Neural cell (in vitro differentiated cells): ENCODE measurements at regions not wholly inside any gene's neighbourhood (a gene's known extent, or its start where the extent isn't known, plus 50 kb on each side); places are given as distances from the start of the nearest gene placed in this dataset.

Experiments used
- H2AFZ ChIP-seq: fragments of 200-600, 300-800 bp; sonication (generic), shearing (Covaris generic); 2 replicates; pipeline ENCODE4 v1.6.0; 2014; ENCODE audit warnings: low read depth, mild to moderate bottlenecking, antibody characterized with exemption, low read length, moderate library complexity
- H3F3A ChIP-seq: fragments of 200-600 bp; shearing (Covaris generic); 2 replicates; pipeline ENCODE4 v1.6.1; 2016; ENCODE audit warnings: mild to moderate bottlenecking, moderate library complexity, mixed read lengths, antibody characterized with exemption, low read length; ENCODE audit not compliant: insufficient read depth, poor library complexity, severe bottlenecking
- H3K27ac ChIP-seq: fragments of 200-600, 300-800 bp; sonication (generic), shearing (Covaris generic); 2 replicates; pipeline ENCODE4 v1.5.1; 2014; ENCODE audit warnings: mild to moderate bottlenecking, low read length, moderate library complexity
- H3K27me3 ChIP-seq: fragments of 300-800, 200-600 bp; sonication (generic), shearing (Covaris generic); 2 replicates; pipeline ENCODE4 v1.6.0; 2014; ENCODE audit warnings: mild to moderate bottlenecking, low read depth, low read length, moderate library complexity; ENCODE audit not compliant: insufficient read depth
- H3K36me3 ChIP-seq: fragments of 300-800, 200-600 bp; sonication (generic), shearing (Covaris generic); 2 replicates; pipeline ENCODE4 v1.5.1; 2014; ENCODE audit warnings: mild to moderate bottlenecking, antibody characterized with exemption, low read length, moderate library complexity; ENCODE audit not compliant: insufficient read depth
- H3K4me2 ChIP-seq: fragments of 300-800, 200-600 bp; sonication (generic), shearing (Covaris generic); 2 replicates; pipeline ENCODE4 v1.6.0; 2014; ENCODE audit warnings: mild to moderate bottlenecking, low read length
- H3K4me3 ChIP-seq: fragments of 300-800, 200-600 bp; sonication (generic), shearing (Covaris generic); 2 replicates; pipeline ENCODE4 v1.5.1; 2014; ENCODE audit warnings: mild to moderate bottlenecking, low read length, moderate library complexity
- H3K79me2 ChIP-seq: fragments of 200-600 bp; shearing (Covaris generic); replicated peaks from 2 replicates; pipeline ENCODE4 v1.6.0; 2014; ENCODE audit warnings: mild to moderate bottlenecking, low read length, moderate library complexity; ENCODE audit not compliant: insufficient read depth
- H3K9ac ChIP-seq: fragments of 300-800, 200-600 bp; sonication (generic), shearing (Covaris generic); 2 replicates; pipeline ENCODE4 v1.6.1; 2016; ENCODE audit warnings: mild to moderate bottlenecking, low read length, mixed read lengths
- H3K9me2 ChIP-seq: fragments of 200-600 bp; shearing (Covaris generic); 2 replicates; pipeline ENCODE4 v1.6.1; 2016; ENCODE audit warnings: mild to moderate bottlenecking, low read length, mixed read lengths; ENCODE audit not compliant: insufficient read depth
- H3K9me3 ChIP-seq: fragments of 200-600, 300-800 bp; sonication (generic), shearing (Covaris generic); 2 replicates; pipeline ENCODE4 v1.6.1; 2016; ENCODE audit warnings: mild to moderate bottlenecking, mixed run types, low read length, moderate library complexity, mixed read lengths
- H4K20me1 ChIP-seq: fragments of 200-600 bp; shearing (Covaris generic); 2 replicates; pipeline ENCODE4 v1.6.1; 2016; ENCODE audit warnings: mild to moderate bottlenecking, mixed run types; ENCODE audit not compliant: insufficient read depth
- CTCF ChIP-seq: fragments of 450-650 bp; IDR thresholded peaks from 2 replicates; pipeline ENCODE4 v1.5.1; 2014; ENCODE audit warnings: antibody characterized with exemption, mild to moderate bottlenecking, moderate library complexity; ENCODE audit not compliant: poor library complexity, severe bottlenecking
- EP300 ChIP-seq: fragments of 450-650 bp; conservative IDR thresholded peaks from 2 replicates; pipeline ENCODE4 v1.6.1; 2014; ENCODE audit warnings: antibody characterized with exemption, mild to moderate bottlenecking, moderate library complexity; ENCODE audit not compliant: poor library complexity, severe bottlenecking
- EZH2 ChIP-seq: fragments of 200-600, 300-800 bp; shearing (Covaris generic), sonication (generic); IDR thresholded peaks from 2 replicates; pipeline ENCODE4 v1.6.1; 2014; ENCODE audit warnings: antibody characterized with exemption, low read length, borderline replicate concordance, mild to moderate bottlenecking; ENCODE audit not compliant: insufficient read depth, poor library complexity, severe bottlenecking
- MXI1 ChIP-seq: fragments of 450-650 bp; conservative IDR thresholded peaks from 2 replicates; pipeline ENCODE4 v1.6.1; 2014; ENCODE audit warnings: antibody characterized with exemption, mild to moderate bottlenecking; ENCODE audit not compliant: poor library complexity, severe bottlenecking
- POLR2AphosphoS5 ChIP-seq: IDR thresholded peaks from 2 replicates; pipeline ENCODE4 v1.6.1; 2012
- RAD21 ChIP-seq: fragments of 450-650 bp; conservative IDR thresholded peaks from 2 replicates; pipeline ENCODE4 v1.6.1; 2014; ENCODE audit warnings: antibody characterized with exemption, mild to moderate bottlenecking, moderate library complexity
- SMC3 ChIP-seq: fragments of 450-650 bp; conservative IDR thresholded peaks from 2 replicates; pipeline ENCODE4 v1.6.1; 2014; ENCODE audit warnings: antibody characterized with exemption, mild to moderate bottlenecking, moderate library complexity; ENCODE audit not compliant: poor library complexity
- TAF1 ChIP-seq: IDR thresholded peaks from 2 replicates; pipeline ENCODE4 v1.6.1; 2012; ENCODE audit warnings: low read depth
- TF ChIP-seq, protein P1 (sequence below): IDR thresholded peaks from 2 replicates; pipeline ENCODE4 v1.6.1; 2012; ENCODE audit warnings: borderline replicate concordance

GRCh38 chr18:61658431-61658830 lies 234.4 kb downstream of the RNF152 start:
- H3K9me2 ChIP-seq = no peaks in the 10 kb centered on the region
- TF ChIP-seq CTCF (no peak), TAF1 (no peak), RAD21 (no peak), POLR2AphosphoS5 (no peak), SMC3 (no peak), EP300 (no peak), EZH2 (no peak), MXI1 (no peak)
- TF ChIP-seq, protein P1, sequence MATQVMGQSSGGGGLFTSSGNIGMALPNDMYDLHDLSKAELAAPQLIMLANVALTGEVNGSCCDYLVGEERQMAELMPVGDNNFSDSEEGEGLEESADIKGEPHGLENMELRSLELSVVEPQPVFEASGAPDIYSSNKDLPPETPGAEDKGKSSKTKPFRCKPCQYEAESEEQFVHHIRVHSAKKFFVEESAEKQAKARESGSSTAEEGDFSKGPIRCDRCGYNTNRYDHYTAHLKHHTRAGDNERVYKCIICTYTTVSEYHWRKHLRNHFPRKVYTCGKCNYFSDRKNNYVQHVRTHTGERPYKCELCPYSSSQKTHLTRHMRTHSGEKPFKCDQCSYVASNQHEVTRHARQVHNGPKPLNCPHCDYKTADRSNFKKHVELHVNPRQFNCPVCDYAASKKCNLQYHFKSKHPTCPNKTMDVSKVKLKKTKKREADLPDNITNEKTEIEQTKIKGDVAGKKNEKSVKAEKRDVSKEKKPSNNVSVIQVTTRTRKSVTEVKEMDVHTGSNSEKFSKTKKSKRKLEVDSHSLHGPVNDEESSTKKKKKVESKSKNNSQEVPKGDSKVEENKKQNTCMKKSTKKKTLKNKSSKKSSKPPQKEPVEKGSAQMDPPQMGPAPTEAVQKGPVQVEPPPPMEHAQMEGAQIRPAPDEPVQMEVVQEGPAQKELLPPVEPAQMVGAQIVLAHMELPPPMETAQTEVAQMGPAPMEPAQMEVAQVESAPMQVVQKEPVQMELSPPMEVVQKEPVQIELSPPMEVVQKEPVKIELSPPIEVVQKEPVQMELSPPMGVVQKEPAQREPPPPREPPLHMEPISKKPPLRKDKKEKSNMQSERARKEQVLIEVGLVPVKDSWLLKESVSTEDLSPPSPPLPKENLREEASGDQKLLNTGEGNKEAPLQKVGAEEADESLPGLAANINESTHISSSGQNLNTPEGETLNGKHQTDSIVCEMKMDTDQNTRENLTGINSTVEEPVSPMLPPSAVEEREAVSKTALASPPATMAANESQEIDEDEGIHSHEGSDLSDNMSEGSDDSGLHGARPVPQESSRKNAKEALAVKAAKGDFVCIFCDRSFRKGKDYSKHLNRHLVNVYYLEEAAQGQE = no peak
- H3K9ac ChIP-seq = no peak overlapping the region
- no peak overlapping the region for H3K4me3 ChIP-seq
- H3K36me3 ChIP-seq = no peaks in the 10 kb centered on the region
- H2AFZ ChIP-seq = no peak overlapping the region
- H4K20me1 ChIP-seq = no peaks in the 10 kb centered on the region
- no peaks in the 10 kb centered on the region for H3K9me3 ChIP-seq
- H3F3A ChIP-seq = no peaks in the 10 kb centered on the region
- H3K27me3 ChIP-seq = no peaks in the 10 kb centered on the region
- no peak overlapping the region for H3K4me2 ChIP-seq
- no peaks in the 10 kb centered on the region for H3K79me2 ChIP-seq
- no peak overlapping the region for H3K27ac ChIP-seq

- H4K20me1 ChIP-seq = no peaks in the 10 kb centered on the region
These were observed 235.6 kb downstream of the RNF152 start for GRCh38 chr18:61657066-61657732.

More at GRCh38 chr18:61657066-61657732, 235.6 kb downstream of the RNF152 start:
- Histone ChIP-seq H3K4me2 (no peak overlapping the region), H3K27ac (no peak overlapping the region), H3K4me3 (no peak overlapping the region), H3K36me3 (no peaks in the 10 kb centered on the region), H2AFZ (no peak overlapping the region), H3K27me3 (no peaks in the 10 kb centered on the region), H3F3A (no peaks in the 10 kb centered on the region), H3K9me3 (no peaks in the 10 kb centered on the region), H3K9ac (no peak overlapping the region), H3K79me2 (no peaks in the 10 kb centered on the region), H3K9me2 (no peaks in the 10 kb centered on the region)
- no peak for TF ChIP-seq SMC3
- TF ChIP-seq EP300 = no peak
- TF ChIP-seq MXI1 = no peak
- no peak for TF ChIP-seq POLR2AphosphoS5
- TF ChIP-seq TAF1 = no peak
- TF ChIP-seq RAD21 = no peak
- TF ChIP-seq, protein P1 = no peak
- TF ChIP-seq EZH2 = no peak
- no peak for TF ChIP-seq CTCF
